HepG2 (cell line): ENCODE measurements at regions not wholly inside any gene's neighbourhood (a gene's known extent, or its start where the extent isn't known, plus 50 kb on each side); places are given as distances from the start of the nearest gene placed in this dataset.

Experiments
- ATAC-seq: fragments of 200-7000 bp; cut with Tn5 transposase; 3 replicates; pipeline ENCODE4 v1.9.1; 2020; ENCODE audit warnings: mild to moderate bottlenecking, moderate library complexity
- BruUV-seq: library from RNA; stranded (reverse); fragments of 400-500 nt; replicated peaks from 2 replicates; lab custom pipeline; 2021; lab: Mats Ljungman, UMichigan
- CTCF ChIA-PET: fragments of 300-600 bp; formaldehyde crosslinking; extraction: SDS; loops from one replicate; lab custom pipeline; 2021; ENCODE audit warnings: low total read pairs, inconsistent platforms, low intra/inter-chr PET ratio; lab: Yijun Ruan, JAX
- POLR2A ChIA-PET: fragments of 350-600 bp; sonication (Branson Sonifier 250); formaldehyde crosslinking; loops from one replicate; lab custom pipeline; 2020; ENCODE audit warnings: antibody characterized with exemption, inconsistent platforms; lab: Yijun Ruan, JAX
- DNase-seq: peaks from one replicate; pipeline ENCODE4 v3.0.0-alpha.2; 2015; ENCODE audit warnings: low spot score
- FAIRE-seq: peaks from 3 replicates; lab custom pipeline; 2011; peaks lifted over from hg19 to GRCh38; lab: Jason Lieb, UNC
- H2AFZ ChIP-seq: one replicate; pipeline ENCODE4 v1.6.1; 2011; ENCODE audit warnings: low read length, inconsistent platforms
- H3K27ac ChIP-seq: fragments of 300-600 bp; 3 replicates; pipeline ENCODE4 v1.8.0; 2011; ENCODE audit warnings: mixed run types, mild to moderate bottlenecking, mixed read lengths, low read length, inconsistent platforms; ENCODE audit not compliant: insufficient read depth; ENCODE audit errors: extremely low read length
- H3K27me3 ChIP-seq, 2 experiments: fragments of 200-600 bp in 1 of 2; 2 replicates in 1 of 2; 3 replicates in 1 of 2; pipeline versions ENCODE4 v1.6.0 to v1.8.0; 2011; ENCODE audit warnings: low read length in 2 of 2, mild to moderate bottlenecking in 2 of 2, moderate library complexity in 2 of 2, inconsistent platforms in 1 of 2; ENCODE audit not compliant: insufficient read depth in 2 of 2, control insufficient read depth in 1 of 2
- H3K36me3 ChIP-seq, 2 experiments: fragments of 200-600 bp in 1 of 2; replicated peaks in 1 of 2; 2 replicates in 1 of 2; 3 replicates in 1 of 2; pipeline versions ENCODE4 v1.5.1 to v1.8.0; 2011; ENCODE audit warnings: low read length in 2 of 2, inconsistent platforms in 1 of 2; ENCODE audit not compliant: insufficient read depth in 2 of 2, control insufficient read depth in 1 of 2
- H3K4me1 ChIP-seq: 2 replicates; pipeline ENCODE4 v1.5.1; 2012; ENCODE audit warnings: low read length, inconsistent platforms; ENCODE audit not compliant: insufficient read depth
- H3K4me2 ChIP-seq: 2 replicates; pipeline ENCODE4 v1.6.0; 2011; ENCODE audit warnings: low read depth, low read length, inconsistent platforms
- H3K4me3 ChIP-seq, 3 experiments: fragments of 200-600 bp in 1 of 3; sonication (generic), shearing (Covaris generic) in 1 of 3; replicated peaks in 1 of 3; 2 replicates each; pipeline ENCODE4 v1.5.1; 2011 to 2016; ENCODE audit warnings: low read length in 3 of 3, inconsistent platforms in 2 of 3, low read depth in 2 of 3, mild to moderate bottlenecking in 2 of 3, control low read depth in 1 of 3, mixed read lengths in 1 of 3; ENCODE audit not compliant: insufficient read depth in 1 of 3
- H3K79me2 ChIP-seq: one replicate; pipeline ENCODE4 v1.6.1; 2011; ENCODE audit warnings: low read length, inconsistent platforms; ENCODE audit not compliant: insufficient read depth
- H3K9ac ChIP-seq: 2 replicates; pipeline ENCODE4 v1.6.0; 2011; ENCODE audit warnings: mild to moderate bottlenecking, low read depth, low read length, inconsistent platforms; ENCODE audit not compliant: insufficient read depth
- H3K9me3 ChIP-seq: 2 replicates; pipeline ENCODE4 v1.5.1; 2012; ENCODE audit warnings: mild to moderate bottlenecking, low read length
- H4K20me1 ChIP-seq: 2 replicates; pipeline ENCODE4 v1.6.0; 2011; ENCODE audit warnings: inconsistent platforms, mild to moderate bottlenecking, low read length, moderate library complexity; ENCODE audit not compliant: insufficient read depth
- EEA1 ChIP-seq: sonication (generic); formaldehyde crosslinking; IDR thresholded peaks from 2 replicates; pipeline ENCODE4 v1.5.1; 2020; ENCODE audit warnings: mild to moderate bottlenecking, missing genetic modification reagents, borderline replicate concordance
- EHMT2 ChIP-seq: fragments of 200-600 bp; sonication (generic); IDR thresholded peaks from 2 replicates; pipeline ENCODE4 v1.7.0; 2017; ENCODE audit warnings: antibody characterized with exemption, low read depth, low read length, borderline replicate concordance
- GTF3A ChIP-seq: sonication (generic); formaldehyde crosslinking; conservative IDR thresholded peaks from 2 replicates; pipeline ENCODE4 v1.4.0; 2020; ENCODE audit warnings: mild to moderate bottlenecking, missing genetic modification reagents
- MTA3 ChIP-seq: sonication (generic); formaldehyde crosslinking; IDR thresholded peaks from 2 replicates; pipeline ENCODE4 v1.4.0; 2020; ENCODE audit warnings: missing genetic modification reagents
- NRL ChIP-seq: sonication (generic); formaldehyde crosslinking; IDR thresholded peaks from 2 replicates; pipeline ENCODE4 v1.5.0; 2020; ENCODE audit warnings: missing genetic modification reagents, mild to moderate bottlenecking, moderate library complexity, borderline replicate concordance
- SMARCC2 ChIP-seq: fragments of 450-650 bp; IDR thresholded peaks from 2 replicates; pipeline ENCODE4 v1.6.1; 2017; ENCODE audit warnings: antibody characterized with exemption, mild to moderate bottlenecking
- STAG1 ChIP-seq: sonication (generic); formaldehyde crosslinking; IDR thresholded peaks from 2 replicates; pipeline ENCODE4 v1.4.0; 2020; ENCODE audit warnings: missing genetic modification reagents
- ZNF549 ChIP-seq: sonication (generic); formaldehyde crosslinking; IDR thresholded peaks from 2 replicates; pipeline ENCODE4 v1.5.0; 2020; ENCODE audit warnings: missing genetic modification reagents
- ZNF879 ChIP-seq: sonication (generic); formaldehyde crosslinking; IDR thresholded peaks from 2 replicates; pipeline ENCODE4 v1.8.1; 2023; ENCODE audit warnings: missing genetic modification reagents
- ZSCAN25 ChIP-seq: sonication (generic); formaldehyde crosslinking; IDR thresholded peaks from 2 replicates; pipeline ENCODE4 v1.8.0; 2022; ENCODE audit warnings: mild to moderate bottlenecking, missing genetic modification reagents
- WGBS: methylation state at CpG from one replicate; pipeline ENCODE4 v1.1.6; 2017; ENCODE audit warnings: low lambda C conversion rate; 5-methylcytosine and 5-hydroxymethylcytosine counted together
- in situ Hi-C: cut with HindIII; loops from 2 replicates; pipeline ENCODE4 v1.10.0; 2017; ENCODE audit warnings: low pct_unique_long_range_greater_than_20kb; ENCODE audit not compliant: extremely low pct_ligation_motif_present
- intact Hi-C: fragments of 100-400 bp; cut with micrococcal nuclease; formaldehyde crosslinking; loops from one replicate; pipeline ENCODE4 v1.10.0; 2022; ENCODE audit not compliant: unreplicated experiment
- TF ChIP-seq, protein P1 (sequence below): sonication (generic); formaldehyde crosslinking; IDR thresholded peaks from 2 replicates; pipeline ENCODE4 v1.4.0; 2020; ENCODE audit warnings: missing genetic modification reagents, borderline replicate concordance
- TF ChIP-seq, protein P2 (sequence below): sonication (generic); formaldehyde crosslinking; IDR thresholded peaks from 2 replicates; pipeline ENCODE4 v1.5.0; 2020; ENCODE audit warnings: mild to moderate bottlenecking, missing genetic modification reagents, moderate library complexity

DNA sequence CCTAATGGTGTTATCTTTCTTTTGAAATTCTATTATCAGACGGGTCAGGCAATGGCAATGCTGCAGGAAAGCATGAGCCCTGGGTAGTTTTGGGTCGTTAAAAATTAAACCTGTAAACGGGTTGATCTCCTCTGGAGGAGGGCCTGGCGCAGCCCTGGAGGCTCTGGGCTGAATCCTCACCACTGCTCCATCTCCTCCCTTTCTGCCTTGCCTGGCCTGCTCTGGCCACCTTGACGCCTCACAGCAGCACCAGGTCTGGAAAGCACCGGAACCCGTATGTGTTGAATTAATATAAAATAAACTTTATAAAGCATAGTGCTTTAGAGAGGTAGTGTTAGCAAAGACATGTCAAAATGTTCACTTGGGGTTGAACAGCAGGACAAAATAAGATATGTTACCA, 316.1 kb downstream of the LNPK start:
- POLR2A ChIA-PET = no interaction called here
- WGBS = 53% methylated on average over 7 of the region's 7 CpGs
- no peak overlapping the region for H3K4me2 ChIP-seq
- no peaks in the 10 kb centered on the region for H3K9me3 ChIP-seq
- ATAC-seq (no peak), DNase-seq (no peak), FAIRE-seq (no peak)
- no peaks in the 10 kb centered on the region for H3K36me3 ChIP-seq
- CTCF ChIA-PET = no interaction called here
- TF ChIP-seq, protein P1, sequence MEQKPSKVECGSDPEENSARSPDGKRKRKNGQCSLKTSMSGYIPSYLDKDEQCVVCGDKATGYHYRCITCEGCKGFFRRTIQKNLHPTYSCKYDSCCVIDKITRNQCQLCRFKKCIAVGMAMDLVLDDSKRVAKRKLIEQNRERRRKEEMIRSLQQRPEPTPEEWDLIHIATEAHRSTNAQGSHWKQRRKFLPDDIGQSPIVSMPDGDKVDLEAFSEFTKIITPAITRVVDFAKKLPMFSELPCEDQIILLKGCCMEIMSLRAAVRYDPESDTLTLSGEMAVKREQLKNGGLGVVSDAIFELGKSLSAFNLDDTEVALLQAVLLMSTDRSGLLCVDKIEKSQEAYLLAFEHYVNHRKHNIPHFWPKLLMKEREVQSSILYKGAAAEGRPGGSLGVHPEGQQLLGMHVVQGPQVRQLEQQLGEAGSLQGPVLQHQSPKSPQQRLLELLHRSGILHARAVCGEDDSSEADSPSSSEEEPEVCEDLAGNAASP (CRISPR knock-in tag) = no peak
- TF ChIP-seq NRL (CRISPR knock-in tag) (no peak), EEA1 (CRISPR knock-in tag) (no peak)
- H3K4me3 ChIP-seq = no peak overlapping the region
- H3K79me2 ChIP-seq = no peaks in the 10 kb centered on the region
- in situ Hi-C loops (loop anchor here (5.0 to 25.0 kb wide), 3 partner anchors 321 to 976 kb away; partner anchors contain the start of gene HOXD12), intact Hi-C loops (no loop called here)
- H2AFZ ChIP-seq = no peak overlapping the region
- no TSS peak for BruUV-seq
- no peaks in the 10 kb centered on the region for H3K27me3 ChIP-seq
- no peaks in the 10 kb centered on the region for H3K4me1 ChIP-seq
- H4K20me1 ChIP-seq = peaks cover 6% of the 10 kb centered on the region; the same call in 1 of the 2 replicates
- no peak overlapping the region for H3K9ac ChIP-seq
- H3K27ac ChIP-seq = no peak overlapping the region

DNA sequence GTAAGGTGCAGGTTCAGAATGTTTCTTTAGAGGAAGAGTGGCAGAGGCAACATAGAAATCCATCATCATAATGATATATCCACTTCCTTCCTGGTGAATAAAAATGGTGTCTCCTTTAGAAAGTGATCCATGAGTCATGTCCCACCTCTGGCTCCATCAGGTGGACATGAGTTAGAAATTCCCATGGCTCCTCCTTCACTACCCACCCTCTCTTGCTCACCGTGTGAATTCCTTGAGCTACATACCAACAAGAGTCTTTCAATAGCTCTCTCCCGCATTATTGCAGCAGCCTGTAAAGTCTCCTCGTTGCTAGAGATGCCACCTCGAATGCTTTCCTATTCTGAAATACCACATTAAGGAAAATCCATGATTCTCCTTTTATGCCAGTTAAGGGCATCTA, 317.6 kb downstream of the LNPK start:
- Histone ChIP-seq H3K9ac (no peak overlapping the region), H3K27me3 (no peaks in the 10 kb centered on the region), H2AFZ (no peak overlapping the region), H3K4me3 (no peak overlapping the region), H4K20me1 (no peaks in the 10 kb centered on the region), H3K4me1 (no peaks in the 10 kb centered on the region), H3K4me2 (no peak overlapping the region), H3K36me3 (no peaks in the 10 kb centered on the region), H3K79me2 (no peaks in the 10 kb centered on the region), H3K9me3 (no peaks in the 10 kb centered on the region), H3K27ac (no peak overlapping the region)
- ChIA-PET CTCF (no interaction called here), POLR2A (no interaction called here)
- intact Hi-C loops = loop anchor here (5.0 kb wide), 1 partner anchor 267 kb away; no protein-coding TSS in a partner anchor
- BruUV-seq = no TSS peak
- peak; percentile 12 for DNase-seq
- TF ChIP-seq SMARCC2 (no peak), ZNF879 (no peak), GTF3A (CRISPR knock-in tag) (no peak), ZNF549 (no peak), EHMT2 (no peak), MTA3 (no peak), STAG1 (peak; percentile 41), ZSCAN25 (CRISPR knock-in tag) (no peak)
- TF ChIP-seq, protein P2, sequence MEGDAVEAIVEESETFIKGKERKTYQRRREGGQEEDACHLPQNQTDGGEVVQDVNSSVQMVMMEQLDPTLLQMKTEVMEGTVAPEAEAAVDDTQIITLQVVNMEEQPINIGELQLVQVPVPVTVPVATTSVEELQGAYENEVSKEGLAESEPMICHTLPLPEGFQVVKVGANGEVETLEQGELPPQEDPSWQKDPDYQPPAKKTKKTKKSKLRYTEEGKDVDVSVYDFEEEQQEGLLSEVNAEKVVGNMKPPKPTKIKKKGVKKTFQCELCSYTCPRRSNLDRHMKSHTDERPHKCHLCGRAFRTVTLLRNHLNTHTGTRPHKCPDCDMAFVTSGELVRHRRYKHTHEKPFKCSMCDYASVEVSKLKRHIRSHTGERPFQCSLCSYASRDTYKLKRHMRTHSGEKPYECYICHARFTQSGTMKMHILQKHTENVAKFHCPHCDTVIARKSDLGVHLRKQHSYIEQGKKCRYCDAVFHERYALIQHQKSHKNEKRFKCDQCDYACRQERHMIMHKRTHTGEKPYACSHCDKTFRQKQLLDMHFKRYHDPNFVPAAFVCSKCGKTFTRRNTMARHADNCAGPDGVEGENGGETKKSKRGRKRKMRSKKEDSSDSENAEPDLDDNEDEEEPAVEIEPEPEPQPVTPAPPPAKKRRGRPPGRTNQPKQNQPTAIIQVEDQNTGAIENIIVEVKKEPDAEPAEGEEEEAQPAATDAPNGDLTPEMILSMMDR (CRISPR knock-in tag) = peak; percentile 20; the same call in 1 of the 2 replicates
- WGBS = 66% methylated on average over 4 of the region's 4 CpGs
- in situ Hi-C loops = loop anchor here (10.0 to 25.0 kb wide), 2 partner anchors 320 to 978 kb away; no protein-coding TSS in a partner anchor
- ATAC-seq = 0 out of 3 replicates have a peak, but pooled peaks have one; percentile 32
- no peak for FAIRE-seq
